ACC112 (cell line): ENCODE measurements at regions not wholly inside any gene's neighbourhood (a gene's known extent, or its start where the extent isn't known, plus 50 kb on each side); places are given as distances from the start of the nearest gene placed in this dataset.

Source experiments
- H2AFZ ChIP-seq: fragments of 200-600 bp; sonication (generic); one replicate; pipeline ENCODE4 v1.6.0; 2017; ENCODE audit warnings: antibody characterized with exemption, low read length; ENCODE audit not compliant: unreplicated experiment
- H3K27ac ChIP-seq: fragments of 200-600 bp; sonication (generic); 2 replicates; pipeline ENCODE4 v1.5.1; 2014; ENCODE audit warnings: low read depth, mild to moderate bottlenecking, antibody characterized with exemption, low read length, moderate library complexity
- H3K27me3 ChIP-seq: fragments of 200-600 bp; sonication (generic); 2 replicates; pipeline ENCODE4 v1.6.1; 2014; ENCODE audit warnings: mild to moderate bottlenecking, antibody characterized with exemption, low read length, moderate library complexity, mixed read lengths; ENCODE audit not compliant: insufficient read depth
- H3K36me3 ChIP-seq: fragments of 200-600 bp; sonication (generic); 2 replicates; pipeline ENCODE4 v1.6.1; 2016; ENCODE audit warnings: mild to moderate bottlenecking, antibody characterized with exemption, low read length, moderate library complexity, mixed read lengths; ENCODE audit not compliant: insufficient read depth
- H3K4me1 ChIP-seq: fragments of 200-600 bp; sonication (generic); one replicate; pipeline ENCODE4 v1.6.1; 2016; ENCODE audit warnings: low read length, mixed read lengths; ENCODE audit not compliant: insufficient read depth, unreplicated experiment, control insufficient read depth
- H3K4me3 ChIP-seq: fragments of 200-600 bp; sonication (generic); 2 replicates; pipeline ENCODE4 v1.5.1; 2014; ENCODE audit warnings: mild to moderate bottlenecking, low read depth, low read length
- H3K79me2 ChIP-seq: fragments of 200-600 bp; sonication (generic); one replicate; pipeline ENCODE4 v1.6.0; 2016; ENCODE audit warnings: low read length; ENCODE audit not compliant: control insufficient read depth, unreplicated experiment, insufficient read depth

GRCh38 chr1:184330875-184331274 lies 56.0 kb upstream of the C1orf21 start:
- H3K27ac ChIP-seq = no peak overlapping the region

More at GRCh38 chr1:184330875-184331274, 56.0 kb upstream of the C1orf21 start:
- Histone ChIP-seq H3K79me2 (no peaks in the 10 kb centered on the region), H3K4me3 (no peak overlapping the region), H3K36me3 (no peaks in the 10 kb centered on the region), H3K4me1 (no peaks in the 10 kb centered on the region), H3K27me3 (peaks cover 17% of the 10 kb centered on the region; the same call in 1 of the 2 replicates), H2AFZ (no peak overlapping the region)
